Fibroblast of peridontal ligament (primary cell): ENCODE measurements at regions not wholly inside any gene's neighbourhood (a gene's known extent, or its start where the extent isn't known, plus 50 kb on each side); places are given as distances from the start of the nearest gene placed in this dataset.
"Not testable (repeated sequence)": the region's sequence is repeated elsewhere in the genome, so short reads cannot be mapped to it uniquely, and the experiment has no call there.

Experiments
- DNase-seq: peaks from one replicate; pipeline ENCODE4 v3.0.0-alpha.2; 2010; ENCODE audit errors: extremely low read depth

DNA sequence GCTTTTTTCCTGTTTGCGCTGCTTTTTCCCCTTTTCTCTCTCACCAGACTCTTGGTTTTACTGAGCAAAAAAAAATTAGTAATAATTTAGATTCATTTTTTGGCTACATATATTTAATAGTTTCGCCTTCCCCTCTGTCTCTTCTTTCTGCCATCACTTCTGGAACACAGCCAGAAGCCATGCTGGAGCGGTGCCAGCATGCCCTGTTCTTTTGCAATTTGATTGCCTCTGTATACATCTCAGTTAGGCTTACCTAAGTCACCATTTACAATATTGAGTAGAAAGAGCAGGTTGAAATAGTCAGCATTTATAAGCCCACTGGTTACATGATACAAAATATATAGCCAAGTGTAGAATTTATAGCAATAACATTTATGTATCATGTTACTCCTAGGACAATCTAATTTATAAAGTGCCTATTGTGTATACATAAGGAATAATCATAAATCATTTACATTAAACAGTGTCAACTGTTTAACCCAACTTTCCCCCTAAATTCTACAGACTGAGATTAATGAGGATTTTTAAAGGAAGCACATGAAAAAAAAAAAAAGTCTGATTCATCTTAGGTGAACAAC is 413.8 kb upstream of the SOX5 start:
- DNase-seq = no peak

- DNase-seq = no peak
Measured at GRCh38 chr12:24361877-24362580, 412.6 kb upstream of the SOX5 start.

DNA sequence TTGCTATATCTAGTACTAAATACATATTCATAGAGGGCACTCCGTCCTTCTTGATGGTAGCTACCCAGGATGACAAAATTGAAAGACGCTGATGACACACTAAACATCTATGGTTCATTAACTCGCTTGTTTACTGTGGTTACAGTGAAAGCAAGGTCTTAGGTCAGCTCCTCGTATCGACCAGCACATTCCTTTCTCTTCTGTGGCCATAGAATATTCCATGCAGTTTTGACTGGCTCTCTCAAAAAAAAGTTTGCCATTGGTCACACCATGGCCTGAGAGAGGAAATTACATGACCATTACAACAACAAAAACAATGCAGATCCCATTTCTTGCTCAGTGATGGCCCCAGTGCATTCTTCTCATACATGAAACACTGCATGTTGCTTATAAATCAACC is 411.4 kb upstream of the SOX5 start:
- peak; percentile 38 for DNase-seq

- DNase-seq = peak; percentile 2
Measured at GRCh38 chr12:24360461-24360860, 411.0 kb upstream of the SOX5 start.

DNA sequence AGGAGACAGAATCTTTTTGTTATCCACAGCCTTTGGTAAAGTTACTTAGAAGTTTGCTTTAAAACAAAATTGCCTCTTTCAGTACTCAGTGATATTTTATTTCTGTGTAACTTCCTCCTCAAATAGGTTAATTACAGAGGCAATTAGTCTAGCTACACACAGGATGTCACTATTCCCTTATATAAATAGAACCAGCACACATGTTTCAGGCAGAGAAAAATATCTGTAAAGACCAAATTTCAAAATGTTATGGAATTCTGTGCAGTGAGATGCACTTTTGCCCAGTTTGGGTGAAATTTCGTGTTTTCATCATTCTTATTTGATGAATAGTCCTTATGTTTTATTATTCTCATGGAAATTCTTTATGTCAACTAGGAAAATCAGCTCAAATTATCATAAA is 410.6 kb upstream of the SOX5 start:
- DNase-seq = peak; percentile 45

GRCh38 chr12:24359418-24359817 is 409.9 kb upstream of the SOX5 start:
- DNase-seq = peak; percentile 58

GRCh38 chr12:24356240-24356804 is 406.9 kb upstream of the SOX5 start:
- DNase-seq = no peak

- DNase-seq = no peak
Measured at GRCh38 chr12:24352363-24352762, 402.9 kb upstream of the SOX5 start.

GRCh38 chr12:24349051-24349799 is 399.8 kb upstream of the SOX5 start:
- no peak for DNase-seq

DNA sequence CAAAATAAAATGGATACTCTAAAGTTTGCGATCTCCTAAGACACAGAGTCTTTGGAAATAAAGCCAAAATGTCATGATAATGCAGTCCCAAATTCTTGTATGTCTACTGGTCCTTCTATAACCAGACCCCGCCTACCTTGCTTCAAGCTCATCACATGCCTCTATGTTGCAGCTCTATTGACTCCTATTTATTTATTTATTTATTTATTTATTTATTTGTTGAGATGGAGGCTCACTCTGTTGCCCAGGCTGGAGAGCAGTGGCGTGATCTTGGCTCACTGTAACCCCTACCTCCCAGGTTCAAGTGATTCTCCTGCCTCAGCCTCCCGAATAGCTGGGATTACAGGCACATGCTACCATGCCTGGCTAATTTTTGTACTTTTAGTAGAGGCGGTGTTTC is 398.7 kb upstream of the SOX5 start:
- not testable (repeated sequence) for DNase-seq

GRCh38 chr12:24328261-24328660 is 378.8 kb upstream of the SOX5 start:
- DNase-seq = no peak

DNA sequence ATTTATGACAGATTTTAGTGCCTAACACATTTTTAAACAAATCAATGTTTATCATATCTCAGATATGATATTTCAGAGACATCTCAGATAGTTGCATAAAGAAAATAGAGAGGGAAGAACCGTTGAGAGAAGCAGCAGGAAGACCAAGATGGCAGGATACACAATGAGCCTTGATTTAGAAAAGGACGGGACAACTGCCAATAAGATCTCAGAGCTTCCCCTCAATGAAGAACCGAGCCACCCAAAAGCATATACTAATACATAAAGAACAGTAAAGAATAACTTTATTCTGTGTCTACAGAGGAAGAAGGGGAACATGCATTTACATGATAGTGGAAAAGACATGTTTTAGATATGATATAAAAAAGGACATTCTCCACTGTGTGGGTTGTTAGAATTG is 375.9 kb upstream of the SOX5 start:
- DNase-seq = no peak

GRCh38 chr12:24307716-24308335 is 358.4 kb upstream of the SOX5 start:
- no peak for DNase-seq

GRCh38 chr12:24307153-24307552 is 357.7 kb upstream of the SOX5 start:
- DNase-seq = no peak

- DNase-seq = no peak
Measured at GRCh38 chr12:24306001-24306400, 356.5 kb upstream of the SOX5 start.

- DNase-seq = no peak
Measured at GRCh38 chr12:24304285-24304684, 354.8 kb upstream of the SOX5 start.

DNA sequence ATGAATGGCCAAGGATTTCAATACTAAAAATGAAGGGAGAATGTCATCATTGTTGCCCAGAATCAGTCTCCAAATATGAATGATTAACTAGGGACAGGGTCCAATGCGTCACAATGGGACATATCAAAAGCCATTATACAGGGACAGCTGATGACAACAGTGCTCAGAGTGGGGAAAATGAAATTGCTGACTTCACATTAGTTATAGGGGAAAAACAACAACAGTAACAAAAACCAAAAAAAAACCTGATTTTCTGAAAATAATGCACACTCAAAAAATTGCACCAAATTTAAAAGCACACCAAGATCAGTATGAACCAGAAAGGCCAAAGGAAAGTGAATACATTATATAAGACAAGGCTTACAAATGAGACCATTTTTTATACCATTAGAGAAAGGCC is 353.2 kb upstream of the SOX5 start:
- DNase-seq = no peak

- DNase-seq = peak; percentile 4
Measured at GRCh38 chr12:24297516-24297915, 348.0 kb upstream of the SOX5 start.

GRCh38 chr12:24293549-24293948 is 344.1 kb upstream of the SOX5 start:
- DNase-seq = no peak

- DNase-seq = no peak
Measured at GRCh38 chr12:24287963-24288362, 338.5 kb upstream of the SOX5 start.

- DNase-seq = no peak
Measured at GRCh38 chr12:24285448-24285847, 336.0 kb upstream of the SOX5 start.

- DNase-seq = no peak
Measured at GRCh38 chr12:24281341-24281740, 331.9 kb upstream of the SOX5 start.
